Heart left ventricle (tissue), 16 donors: ENCODE measurements at regions not wholly inside any gene's neighbourhood (a gene's known extent, or its start where the extent isn't known, plus 50 kb on each side); places are given as distances from the start of the nearest gene placed in this dataset.

Experiments used
- ATAC-seq, 4 donors: fragments of 200-7000 bp; cut with Tn5 transposase; one replicate each; pipeline ENCODE4 v1.9.1; 2020 to 2022; ENCODE audit warnings: moderate library complexity in 4 of 4, mild to moderate bottlenecking in 3 of 4, moderate number of reproducible peaks in 1 of 4
- DNase-seq, 5 donors: peaks; one replicate each; pipeline ENCODE4 v3.0.0-alpha.2; 2020
- H3K27ac ChIP-seq, 12 donors: fragments of 200-600 bp; sonication (generic) in 4 of 12; one replicate each; pipeline versions ENCODE4 v1.5.0 to v1.8.0; 2016 to 2022; ENCODE audit warnings: mild to moderate bottlenecking in 2 of 12
- H3K27me3 ChIP-seq, 9 donors: fragments of 200-600 bp; sonication (generic) in 2 of 9; one replicate each; pipeline versions ENCODE4 v1.5.1 to v1.8.0; 2016 to 2022; ENCODE audit warnings: mild to moderate bottlenecking in 3 of 9
- H3K36me3 ChIP-seq, 9 donors: fragments of 200-600 bp; sonication (generic) in 2 of 9; one replicate each; pipeline versions ENCODE4 v1.5.0 to v1.8.0; 2018 to 2022; ENCODE audit warnings: mild to moderate bottlenecking in 2 of 9
- H3K4me1 ChIP-seq, 12 donors: fragments of 200-600 bp; sonication (generic) in 4 of 12; one replicate each; pipeline versions ENCODE4 v1.5.0 to v1.8.0; 2016 to 2022; ENCODE audit warnings: mild to moderate bottlenecking in 3 of 12
- H3K4me3 ChIP-seq, 12 donors: fragments of 200-600 bp; sonication (generic) in 4 of 12; one replicate each; pipeline versions ENCODE4 v1.5.0 to v1.8.0; 2017 to 2022; ENCODE audit warnings: mild to moderate bottlenecking in 9 of 12, moderate library complexity in 4 of 12
- H3K9me3 ChIP-seq, 12 donors: fragments of 200-600 bp; sonication (generic) in 4 of 12; one replicate each; pipeline versions ENCODE4 v1.5.0 to v1.8.0; 2016 to 2022; ENCODE audit warnings: mild to moderate bottlenecking in 1 of 12
- CTCF ChIP-seq, 12 donors: fragments of 200-600 bp; sonication (generic) in 4 of 12; IDR thresholded peaks; one replicate each; pipeline versions ENCODE4 v1.5.0 to v1.8.0; 2018 to 2022; ENCODE audit warnings: antibody characterized with exemption in 12 of 12, mild to moderate bottlenecking in 5 of 12
- POLR2A ChIP-seq, 2 donors: fragments of 450-650 bp; IDR thresholded peaks; one replicate each; pipeline ENCODE4 v1.6.1; 2017; ENCODE audit warnings: antibody characterized with exemption in 2 of 2, mild to moderate bottlenecking in 2 of 2, moderate library complexity in 2 of 2
- WGBS, 4 donors: extraction: QIAGEN DNeasy Blood & Tissue Kit in 2 of 4; methylation state at CpG; one replicate each; pipeline versions ENCODE4 v1.1.5 to v1.1.7; 2013 to 2018; 5-methylcytosine and 5-hydroxymethylcytosine counted together
- intact Hi-C, 10 donors: fragments of 100-400 bp; cut with DNase I; formaldehyde crosslinking; loops; one replicate each; pipeline versions ENCODE4 v1.11.1 to v1.14.2; 2022
- donor health status: ischemic (EF 13 %, LVEDD 7.1; RV severe dilation, severe dysfunction).
- donor health status: healthy with polysubstance abuse.
- donor health status: DM: no; HTN: yes; CAD: no.
- donor health status: DM: no; HTN: no; CAD: no.
- donor health status: ischemic (EF 25% LVEDD 6.9; RV normal size, moderate dysfunction).
- donor health status: ischemic (EF 25% LVEDD 5.7; RV mildly dilated, moderate dysfunction).
- donor health status: healthy.
- donor health status: DM: yes; HTN: yes; CAD: no.
- donor health status: ischemic (EF 35%, LVEDD 5.7; RV mildly dilated, moderate dysfunction).
- donor health status: nonischemic (EF 11% LVEDD 7.7; RV severe dilation, severe dysfunction).
- donor health status: DM: yes; HTN: yes; CAD: no.
- donor health status: PGD.
- donor health status: ischemic (EF 29% LVEDD 5.4; RV normal size, mild dysfunction).
- donor health status: nonischemic (EF 23%, LVEDD 6.1; RV moderate dilation, normal function).

- intact Hi-C loops = loop anchor here in 2 of 10 donors (10.0 kb wide), 2 partner anchors 184 to 446 kb away; no protein-coding TSS in a partner anchor
- no peak overlapping the region for H3K4me3 ChIP-seq
- no peaks in the 10 kb centered on the region for H3K27me3 ChIP-seq
- ATAC-seq (no peak), DNase-seq (no peak)
- TF ChIP-seq CTCF (IDR thresholded peaks at IDR 0.05) (no peak), POLR2A (IDR thresholded peaks at IDR 0.05) (no peak)
- WGBS, 4 donors = 66 to 73% (median 69%) methylated on average over 2 of the region's 2 CpGs
- H3K27ac ChIP-seq = no peak overlapping the region
- H3K36me3 ChIP-seq = no peaks in the 10 kb centered on the region
- no peaks in the 10 kb centered on the region for H3K4me1 ChIP-seq
- H3K9me3 ChIP-seq = no peaks in the 10 kb centered on the region
Measured at GRCh38 chr6:145031001-145031400, 704.3 kb downstream of the EPM2A start.

- Histone ChIP-seq H3K4me1 (peaks cover 0 to 4% (median 0%) of the 10 kb centered on the region in 12 donors), H3K4me3 (no peak overlapping the region), H3K9me3 (no peaks in the 10 kb centered on the region), H3K27me3 (no peaks in the 10 kb centered on the region), H3K36me3 (no peaks in the 10 kb centered on the region), H3K27ac (no peak overlapping the region)
- DNase-seq (no peak), ATAC-seq (no peak)
- 78 to 96% (median 80%) methylated on average over 4 of the region's 4 CpGs for WGBS, 4 donors
- intact Hi-C loops = loop anchor here in 2 of 10 donors (10.0 kb wide), 2 partner anchors 183 to 447 kb away; no protein-coding TSS in a partner anchor
- no peak for TF ChIP-seq CTCF (IDR thresholded peaks at IDR 0.05)
- no peak for TF ChIP-seq POLR2A (IDR thresholded peaks at IDR 0.05)
Measured at GRCh38 chr6:145031962-145032361, 703.4 kb downstream of the EPM2A start.

GRCh38 chr6:145032562-145033145 lies 702.7 kb downstream of the EPM2A start:
- Histone ChIP-seq H3K27ac (no peak overlapping the region), H3K9me3 (no peaks in the 10 kb centered on the region), H3K27me3 (no peaks in the 10 kb centered on the region), H3K4me1 (peaks cover 0 to 11% (median 0%) of the 10 kb centered on the region in 12 donors), H3K36me3 (no peaks in the 10 kb centered on the region), H3K4me3 (no peak overlapping the region)
- TF ChIP-seq CTCF (IDR thresholded peaks at IDR 0.05) (no peak), POLR2A (IDR thresholded peaks at IDR 0.05) (no peak)
- intact Hi-C loops = loop anchor here in 2 of 10 donors (10.0 kb wide), 2 partner anchors 182 to 448 kb away; no protein-coding TSS in a partner anchor
- DNase-seq (no peak), ATAC-seq (no peak)
- 77 to 83% (median 78%) methylated on average over 2 of the region's 2 CpGs for WGBS, 4 donors

- intact Hi-C loops = loop anchor here in 2 of 10 donors (10.0 kb wide), 2 partner anchors 180 to 450 kb away; no protein-coding TSS in a partner anchor
- DNase-seq (no peak), ATAC-seq (no peak)
- Histone ChIP-seq H3K4me1 (peaks cover 0 to 11% (median 0%) of the 10 kb centered on the region in 12 donors), H3K9me3 (no peaks in the 10 kb centered on the region), H3K4me3 (no peak overlapping the region), H3K27me3 (no peaks in the 10 kb centered on the region), H3K36me3 (no peaks in the 10 kb centered on the region), H3K27ac (no peak overlapping the region)
- no peak for TF ChIP-seq POLR2A (IDR thresholded peaks at IDR 0.05)
- no peak for TF ChIP-seq CTCF (IDR thresholded peaks at IDR 0.05)
Measured at GRCh38 chr6:145034664-145035063, 700.7 kb downstream of the EPM2A start.
